ENCODE measurements at regions not wholly inside any gene's neighbourhood (a gene's known extent, or its start where the extent isn't known, plus 50 kb on each side); places are given as distances from the start of the nearest gene placed in this dataset.

DNA sequence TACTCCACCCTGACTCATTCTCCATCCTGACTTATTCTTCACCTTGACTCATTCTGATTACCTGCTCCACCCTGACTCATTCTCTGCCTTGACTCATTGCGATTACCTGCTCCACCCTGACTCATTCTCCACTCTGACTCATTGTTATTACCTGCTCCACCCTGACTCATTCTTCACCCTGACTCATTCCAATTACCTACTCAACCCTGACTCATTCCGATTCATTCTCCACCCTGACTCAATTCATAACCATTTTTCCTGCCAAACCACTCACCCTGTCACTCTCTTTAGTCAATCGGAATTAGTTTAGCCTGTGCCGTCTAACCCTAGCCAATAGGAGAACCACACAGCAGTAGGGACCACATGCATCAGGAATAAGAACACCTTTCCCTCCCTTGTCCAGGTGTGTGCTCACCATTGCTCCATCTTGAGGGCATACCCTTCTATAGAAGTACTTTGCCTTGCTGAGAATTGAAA lies 1227.4 kb upstream of the PCDH20 start:
- no peak for TF ChIP-seq SP1 (IDR thresholded peaks at IDR 0.05)
- TF ChIP-seq FOXA1 (IDR thresholded peaks at IDR 0.05) = no peak
- TF ChIP-seq L3MBTL2 (conservative IDR thresholded peaks at IDR 0.05) = no peak
- no peak for TF ChIP-seq FOXM1 (IDR thresholded peaks at IDR 0.05; ENCODE audit: borderline replicate concordance)
- no peak for TF ChIP-seq ELF4 (IDR thresholded peaks at IDR 0.05)

Measured in HEK293T (cell line).